HFFc6 (cell line): ENCODE measurements at regions not wholly inside any gene's neighbourhood (a gene's known extent, or its start where the extent isn't known, plus 50 kb on each side); places are given as distances from the start of the nearest gene placed in this dataset.

Experiments used
- DNase-seq: peaks from one replicate; pipeline ENCODE4 v3.0.0-alpha.2; 2018
- H3K27ac Mint-ChIP-seq: 2 replicates; pipeline ENCODE4 v1.8.0; 2020; ENCODE audit warnings: mild to moderate bottlenecking, mixed read lengths
- H3K27me3 Mint-ChIP-seq: 2 replicates; pipeline ENCODE4 v1.8.0; 2021; ENCODE audit warnings: mild to moderate bottlenecking, moderate library complexity, mixed read lengths; ENCODE audit not compliant: insufficient read depth
- H3K36me3 Mint-ChIP-seq: 2 replicates; pipeline ENCODE4 v1.8.0; 2021; ENCODE audit warnings: low read depth, mixed read lengths
- H3K4me1 Mint-ChIP-seq: 2 replicates; pipeline ENCODE4 v1.8.0; 2020; ENCODE audit warnings: low read depth, mixed read lengths
- H3K4me3 Mint-ChIP-seq: 2 replicates; pipeline ENCODE4 v1.8.0; 2020; ENCODE audit warnings: mild to moderate bottlenecking, moderate library complexity, mixed read lengths
- H3K9me3 Mint-ChIP-seq: 2 replicates; pipeline ENCODE4 v1.8.0; 2020; ENCODE audit warnings: mild to moderate bottlenecking, mixed read lengths
- CTCF ChIP-seq: fragments of 200-600 bp; sonication (generic); IDR thresholded peaks from 2 replicates; pipeline ENCODE4 v1.5.0; 2021; ENCODE audit warnings: antibody characterized with exemption, mild to moderate bottlenecking

GRCh38 chr9:115189686-115190085, 71.7 kb upstream of the TNC start:
- Mint-ChIP-seq H3K4me3 (no peak overlapping the region), H3K27ac (no peak overlapping the region)
- no peak for DNase-seq

GRCh38 chr9:115191667-115192066, 73.7 kb upstream of the TNC start:
- no peak overlapping the region for H3K4me3 Mint-ChIP-seq
- H3K27me3 Mint-ChIP-seq, result no peaks in the 10 kb centered on the region
- H3K4me1 Mint-ChIP-seq, result peaks cover 47% of the 10 kb centered on the region
- no peak for TF ChIP-seq CTCF
- H3K27ac Mint-ChIP-seq, result no peak overlapping the region
- H3K9me3 Mint-ChIP-seq, result peaks cover 10% of the 10 kb centered on the region
- peaks cover 11% of the 10 kb centered on the region for H3K36me3 Mint-ChIP-seq
- no peak for DNase-seq

More at GRCh38 chr9:115189686-115190085, 71.7 kb upstream of the TNC start:
- no peaks in the 10 kb centered on the region for H3K27me3 Mint-ChIP-seq
- H3K36me3 Mint-ChIP-seq, result peaks cover 6% of the 10 kb centered on the region
- TF ChIP-seq CTCF, result no peak
- peaks cover 10% of the 10 kb centered on the region; the same call in 1 of the 2 replicates for H3K9me3 Mint-ChIP-seq
- peaks cover 30% of the 10 kb centered on the region for H3K4me1 Mint-ChIP-seq

GRCh38 chr9:115192280-115192679, 74.3 kb upstream of the TNC start:
- Mint-ChIP-seq H3K27me3 (no peaks in the 10 kb centered on the region), H3K4me1 (peaks cover 52% of the 10 kb centered on the region), H3K9me3 (peaks cover 10% of the 10 kb centered on the region), H3K27ac (no peak overlapping the region), H3K4me3 (no peak overlapping the region), H3K36me3 (peaks cover 11% of the 10 kb centered on the region)
- TF ChIP-seq CTCF, result no peak
- DNase-seq, result no peak

GRCh38 chr9:115192835-115193525, 75.0 kb upstream of the TNC start:
- Mint-ChIP-seq H3K9me3 (peaks cover 10% of the 10 kb centered on the region), H3K27me3 (no peaks in the 10 kb centered on the region), H3K4me1 (peaks cover 59% of the 10 kb centered on the region), H3K36me3 (peaks cover 11% of the 10 kb centered on the region), H3K4me3 (no peak overlapping the region), H3K27ac (no peak overlapping the region)
- no peak for TF ChIP-seq CTCF
- DNase-seq, result no peak

- Mint-ChIP-seq H3K27me3 (no peaks in the 10 kb centered on the region), H3K4me1 (peaks cover 63% of the 10 kb centered on the region), H3K4me3 (no peak overlapping the region), H3K9me3 (peaks cover 10% of the 10 kb centered on the region), H3K36me3 (peaks cover 11% of the 10 kb centered on the region), H3K27ac (no peak overlapping the region)
- no peak for DNase-seq
- no peak for TF ChIP-seq CTCF
Measured at GRCh38 chr9:115193777-115194176, 75.8 kb upstream of the TNC start.
